NCI-H187 treated with DMSO at 0.1 percent for 48 hours (cell line): ENCODE measurements at regions not wholly inside any gene's neighbourhood (a gene's known extent, or its start where the extent isn't known, plus 50 kb on each side); places are given as distances from the start of the nearest gene placed in this dataset.
"Not testable (repeated sequence)": the region's sequence is repeated elsewhere in the genome, so short reads cannot be mapped to it uniquely, and the experiment has no call there.

Source experiments
- DNase-seq: peaks from one replicate; lab custom pipeline; 2025; lab: John Stamatoyannopoulos, UW

GRCh38 chr2:180927030-180927686 is 53.2 kb upstream of the UBE2E3 start:
- DNase-seq: no peak

DNA sequence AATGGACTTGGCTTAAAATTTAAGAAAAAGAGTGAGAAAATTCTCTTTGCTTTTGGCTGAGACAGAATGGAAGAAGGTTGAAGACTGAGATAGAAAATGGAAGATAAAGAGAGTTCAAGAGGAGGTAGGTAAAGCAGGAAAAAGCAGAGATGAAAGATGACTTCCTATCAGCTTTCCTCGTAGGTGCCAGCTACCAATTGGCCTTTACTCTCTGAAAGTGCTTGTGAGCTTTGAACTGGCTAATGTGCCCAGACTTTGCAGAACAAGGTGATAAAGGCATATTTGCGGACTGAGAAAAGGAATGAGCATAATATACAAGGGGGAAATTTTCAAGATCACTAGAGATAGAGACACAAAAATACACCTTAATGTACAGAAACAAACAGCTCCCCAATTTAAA is 54.7 kb upstream of the UBE2E3 start:
- DNase-seq: no peak

- no peak for DNase-seq
These were observed 56.3 kb upstream of the UBE2E3 start for GRCh38 chr2:180924063-180924462.

GRCh38 chr2:180910831-180911665 is 69.4 kb upstream of the UBE2E3 start:
- no peak for DNase-seq

DNA sequence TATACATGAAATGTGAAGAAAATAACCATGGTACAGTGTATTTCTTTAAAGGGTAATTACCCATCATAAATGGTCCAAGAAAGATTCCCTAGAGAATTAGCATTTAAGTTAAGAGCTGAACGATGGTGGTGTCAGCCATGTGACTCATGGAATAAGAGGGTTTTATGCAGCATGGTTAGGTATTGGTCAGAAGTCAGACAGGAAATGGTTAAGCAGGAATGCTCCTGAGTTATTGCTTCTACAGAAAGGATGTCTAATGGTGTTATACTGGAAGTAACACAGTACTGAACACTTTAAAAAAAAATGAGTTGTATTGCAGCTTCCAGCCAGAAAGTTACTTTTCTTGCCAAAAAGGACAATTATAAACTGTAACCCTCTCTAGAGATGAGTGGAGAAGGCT is 72.7 kb upstream of the UBE2E3 start:
- no peak for DNase-seq

DNA sequence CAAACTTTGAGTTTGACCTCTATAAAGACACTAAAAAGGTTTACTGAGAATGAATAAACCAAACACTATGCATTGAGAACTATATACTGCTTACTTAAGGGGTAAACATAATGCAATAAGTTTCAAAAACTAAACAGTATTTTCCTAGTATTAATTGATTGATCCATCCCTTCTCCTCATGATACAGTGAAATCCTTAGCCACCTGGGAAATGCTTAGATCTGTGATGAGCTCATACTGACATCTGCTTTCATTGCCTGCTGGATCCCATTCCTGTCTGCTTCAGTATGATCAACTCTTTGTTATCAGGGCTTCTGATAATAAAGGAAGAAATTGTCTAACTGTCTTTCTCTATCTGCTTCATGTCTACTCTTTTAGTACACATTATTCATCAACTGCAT is 74.9 kb upstream of the UBE2E3 start:
- DNase-seq: no peak

GRCh38 chr2:180905002-180905401 is 75.4 kb upstream of the UBE2E3 start:
- DNase-seq: no peak

DNA sequence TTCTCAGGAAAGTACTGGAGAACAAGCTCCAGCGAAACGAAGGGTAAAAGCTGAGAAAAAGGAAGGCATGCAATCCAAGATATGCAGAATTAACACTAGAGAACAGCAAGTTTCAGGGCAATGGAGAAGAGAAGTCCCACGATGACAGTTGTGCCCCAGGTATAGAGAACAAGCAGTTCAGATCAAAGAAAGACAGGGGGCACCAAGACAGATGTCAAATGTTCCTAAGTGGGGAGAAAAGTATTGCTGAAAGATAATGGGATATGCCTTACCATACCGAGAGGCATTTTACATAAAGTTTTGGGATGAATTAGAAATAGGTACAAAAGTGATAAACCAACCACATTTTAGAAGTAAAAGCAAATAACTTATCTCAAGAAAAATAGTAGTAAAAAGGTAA is 79.1 kb upstream of the UBE2E3 start:
- no peak for DNase-seq

- no peak for DNase-seq
These were observed 86.7 kb upstream of the UBE2E3 start for GRCh38 chr2:180893752-180894151.

GRCh38 chr2:180892091-180892490 is 88.3 kb upstream of the UBE2E3 start:
- no peak for DNase-seq

GRCh38 chr2:180891360-180891759 is 89.0 kb upstream of the UBE2E3 start:
- DNase-seq: no peak

DNA sequence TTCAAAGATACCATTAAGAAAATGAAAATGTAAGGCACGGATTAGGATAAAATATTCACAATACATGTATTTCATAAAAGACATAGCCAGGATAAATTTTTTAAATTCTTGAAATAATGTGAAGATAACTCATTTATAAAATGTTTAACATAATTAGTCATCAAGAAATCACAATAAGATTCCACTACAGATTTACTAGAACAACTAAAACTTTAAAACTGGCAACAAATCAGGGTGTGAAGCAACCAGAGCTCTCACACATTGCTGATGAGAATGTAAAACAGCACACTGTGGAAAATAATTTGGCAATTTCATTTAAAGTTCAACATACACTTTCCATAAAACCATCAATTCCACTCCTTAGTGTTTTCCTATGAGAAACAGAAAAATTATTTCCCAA is 89.6 kb upstream of the UBE2E3 start:
- no peak for DNase-seq

DNA sequence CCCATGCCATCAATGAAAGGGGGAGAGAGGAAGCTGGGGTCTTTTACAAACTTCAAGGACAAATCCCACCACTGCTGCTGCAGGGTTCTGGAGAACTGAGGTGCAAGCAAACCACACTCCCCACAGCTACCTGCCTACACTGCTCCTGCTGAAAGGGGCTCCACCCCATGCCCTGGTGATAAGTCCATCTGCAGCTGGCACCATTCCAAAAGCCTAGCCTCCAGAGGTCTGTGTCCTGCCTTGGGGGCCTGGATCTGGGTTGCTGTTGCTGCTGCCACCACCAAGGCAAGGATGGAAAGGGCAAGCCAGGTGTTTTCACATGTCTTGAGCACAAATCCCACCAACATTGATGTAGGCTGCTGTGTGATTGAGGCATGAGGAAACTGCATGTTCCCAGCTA is 97.4 kb upstream of the UBE2E3 start:
- DNase-seq: no peak

DNA sequence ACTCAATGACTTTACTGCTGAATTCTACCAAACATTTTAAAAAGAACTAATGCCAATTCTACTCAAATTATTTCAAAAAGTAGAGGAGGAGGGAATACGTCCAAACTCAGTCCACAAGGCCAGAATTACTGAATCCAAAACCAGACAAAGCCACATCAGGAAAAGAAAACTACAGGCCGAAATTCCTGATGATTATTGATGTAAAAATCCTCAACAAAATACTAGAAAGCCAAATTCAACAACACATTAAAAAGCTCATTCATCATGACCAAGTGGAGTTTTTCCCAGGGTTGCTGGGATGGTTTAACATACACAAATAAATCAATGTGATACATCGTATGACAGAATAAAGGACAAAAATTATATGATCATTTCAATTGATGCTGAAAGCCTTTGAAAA is 103.9 kb upstream of the UBE2E3 start:
- no peak for DNase-seq

GRCh38 chr2:180873219-180873618 is 107.2 kb upstream of the UBE2E3 start:
- no peak for DNase-seq

- DNase-seq: not testable (repeated sequence)
These were observed 107.6 kb upstream of the UBE2E3 start for GRCh38 chr2:180872781-180873180.

DNA sequence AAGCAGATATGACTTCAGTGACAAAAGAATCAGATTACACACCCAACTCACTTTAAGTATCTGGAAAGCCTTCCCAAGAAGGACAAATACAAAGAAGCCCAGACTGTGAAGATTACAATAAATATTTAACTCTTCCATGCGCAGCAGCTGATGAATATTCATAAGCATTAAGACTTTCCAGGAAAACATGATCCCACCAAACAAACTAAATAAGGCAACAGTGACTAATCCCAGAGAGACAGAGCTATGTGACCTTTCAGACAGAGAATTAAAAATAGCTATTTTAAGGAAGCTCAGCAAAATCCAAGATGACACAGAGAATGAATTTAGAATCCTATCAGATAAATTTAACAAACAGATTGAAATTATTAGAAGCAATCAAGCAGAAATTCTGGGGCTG is 108.2 kb upstream of the UBE2E3 start:
- DNase-seq: no peak

DNA sequence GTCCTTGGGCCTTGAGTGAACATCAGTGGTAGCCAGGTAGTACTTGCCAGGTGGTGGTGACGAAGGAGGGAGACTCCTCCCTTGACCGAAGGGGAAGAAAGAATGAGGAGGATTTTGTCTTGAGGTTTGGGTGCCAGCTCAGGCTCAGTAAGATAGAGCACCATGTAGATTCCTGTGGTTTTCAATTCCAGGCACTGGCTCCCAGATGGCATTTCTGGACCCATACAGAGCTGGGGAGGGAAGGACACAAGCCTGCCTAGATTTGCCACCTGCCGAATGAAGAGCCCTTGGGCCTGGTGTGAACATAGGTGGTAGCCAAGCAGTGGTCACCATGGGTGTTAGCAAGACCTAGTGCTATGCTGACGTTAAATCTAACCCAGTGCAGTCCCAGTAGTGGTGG is 108.8 kb upstream of the UBE2E3 start:
- DNase-seq: no peak

DNA sequence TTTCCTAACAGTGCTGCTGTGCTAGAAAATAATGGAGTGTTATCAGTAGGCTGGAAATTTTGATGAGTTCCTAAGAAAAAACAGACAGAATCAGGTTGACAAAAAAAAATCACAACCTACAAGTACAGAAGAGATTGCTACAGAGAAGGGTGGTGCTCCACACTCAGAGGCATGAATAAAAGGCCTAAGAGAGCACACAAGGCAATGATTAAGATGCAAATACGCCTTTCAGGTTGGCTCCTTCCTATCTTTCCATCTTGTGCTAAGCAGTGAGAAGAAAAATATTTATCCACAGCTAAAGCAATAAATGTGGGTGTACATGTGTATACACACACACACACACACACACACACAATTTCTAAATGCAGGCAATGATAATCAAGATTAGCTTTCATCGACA is 130.6 kb upstream of the UBE2E3 start:
- DNase-seq: no peak

DNA sequence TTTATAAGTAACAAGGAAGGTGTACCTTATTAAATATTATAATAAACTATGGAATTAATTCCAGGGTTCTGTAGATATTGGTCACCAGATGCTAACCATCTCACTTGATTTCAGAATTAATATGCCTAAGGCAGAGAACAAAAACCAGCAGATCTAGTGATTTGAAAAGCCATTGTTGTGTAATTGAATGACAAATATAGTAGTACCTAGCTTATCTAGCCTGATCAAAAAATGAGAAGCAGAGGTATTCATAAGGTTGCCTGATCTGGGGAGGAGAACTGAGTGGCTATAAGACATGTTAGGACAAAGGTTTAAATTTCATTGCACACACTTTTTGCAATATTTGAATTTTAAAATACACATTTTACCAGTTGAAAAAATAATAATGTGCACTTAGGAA is 132.0 kb upstream of the UBE2E3 start:
- DNase-seq: no peak

- no peak for DNase-seq
These were observed 133.5 kb upstream of the UBE2E3 start for GRCh38 chr2:180846756-180847472.

- no peak for DNase-seq
These were observed 137.9 kb upstream of the UBE2E3 start for GRCh38 chr2:180842461-180842860.

DNA sequence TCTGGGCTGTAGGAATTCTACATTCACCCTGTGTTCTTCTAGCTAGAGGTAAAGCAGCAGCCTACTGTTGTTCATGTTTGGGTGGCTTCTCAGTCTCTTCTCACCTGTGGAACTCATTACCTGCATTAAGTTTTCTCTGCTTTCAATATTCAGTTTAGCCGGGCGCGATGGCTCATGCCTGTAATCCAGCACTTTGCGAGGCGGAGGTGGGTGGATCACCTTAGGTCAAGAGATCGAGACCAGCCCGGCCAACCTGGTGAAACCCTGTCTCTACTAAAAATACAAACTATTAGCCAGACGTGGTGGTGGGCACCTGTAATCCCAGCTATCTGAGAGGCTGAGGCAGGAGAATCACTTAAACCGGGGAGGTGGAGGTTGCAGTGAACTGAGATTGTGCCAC is 139.8 kb upstream of the UBE2E3 start:
- no peak for DNase-seq
